Natural killer cell treated with Interleukin-12 subunit alpha and Interleukin-12 subunit beta and Interleukin-15 and Interleukin-18, amount 100 ng/mL, for 72 hours (primary cell): ENCODE measurements at regions not wholly inside any gene's neighbourhood (a gene's known extent, or its start where the extent isn't known, plus 50 kb on each side); places are given as distances from the start of the nearest gene placed in this dataset.

Source experiments
- ATAC-seq, 2 donors: fragments of 150-1000 bp; cut with Tn5 transposase in 1 of 2; sonication (Bioruptor Pico), chemical (Tn5 transposase) in 1 of 2; 2 replicates each; pipeline ENCODE4 v1.10.0; 2021
- DNase-seq: peaks from one replicate; pipeline ENCODE4 v3.0.0; 2022; ENCODE audit warnings: low spot score
- H3K27ac Mint-ChIP-seq, 2 donors: 1 replicate in 1 of 2; 2 replicates in 1 of 2; pipeline ENCODE4 v1.8.0; 2022; ENCODE audit warnings: mixed read lengths in 2 of 2, mild to moderate bottlenecking in 1 of 2, moderate library complexity in 1 of 2
- H3K27me3 Mint-ChIP-seq, 2 donors: 1 replicate in 1 of 2; 2 replicates in 1 of 2; pipeline ENCODE4 v1.8.0; 2022; ENCODE audit warnings: mixed read lengths in 2 of 2
- H3K36me3 Mint-ChIP-seq: one replicate; pipeline ENCODE4 v1.8.0; 2022; ENCODE audit warnings: mixed read lengths
- H3K4me1 Mint-ChIP-seq, 2 donors: 1 replicate in 1 of 2; 2 replicates in 1 of 2; pipeline ENCODE4 v1.8.0; 2022; ENCODE audit warnings: low read depth in 2 of 2, mixed read lengths in 2 of 2, mild to moderate bottlenecking in 1 of 2
- H3K4me3 Mint-ChIP-seq: one replicate; pipeline ENCODE4 v1.8.0; 2022; ENCODE audit warnings: mixed read lengths
- H3K9me3 Mint-ChIP-seq: 2 replicates; pipeline ENCODE4 v1.8.0; 2022; ENCODE audit warnings: mixed read lengths

DNA sequence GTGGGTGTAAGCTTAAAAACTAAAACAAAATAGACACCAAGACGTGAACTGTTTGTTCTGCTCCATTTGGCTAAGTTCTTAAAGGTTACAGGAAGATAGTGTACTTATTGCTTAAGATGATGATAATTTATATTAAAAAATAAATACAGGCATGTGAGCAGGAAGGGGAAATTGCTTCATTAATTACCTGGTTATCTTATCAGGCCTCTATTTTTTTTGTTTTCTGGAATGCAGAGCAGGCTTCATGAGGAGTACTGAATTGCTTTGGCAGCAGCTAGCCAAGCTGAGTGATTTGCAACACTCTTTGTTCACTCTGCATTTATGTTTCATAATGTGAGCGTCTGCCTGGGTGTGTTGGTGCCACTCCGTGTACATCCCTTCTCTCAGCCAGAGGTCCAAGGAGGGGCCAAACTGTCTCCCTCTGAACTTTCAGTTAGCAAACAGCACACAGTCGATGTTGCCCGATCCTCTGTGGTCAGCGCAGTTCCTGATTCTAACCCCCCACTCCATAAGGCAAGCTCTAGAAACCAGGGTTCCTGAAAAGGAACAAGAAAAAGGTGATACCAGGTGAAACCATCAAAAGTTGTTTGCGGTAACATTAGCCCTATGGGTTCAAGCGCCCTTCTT is 348.2 kb downstream of the SPRY1 start:
- H3K36me3 Mint-ChIP-seq, result no peaks in the 10 kb centered on the region
- H3K27me3 Mint-ChIP-seq, result peaks cover 0 to 11% of the 10 kb centered on the region in 2 donors
- H3K9me3 Mint-ChIP-seq, result no peaks in the 10 kb centered on the region
- no peak overlapping the region for H3K4me3 Mint-ChIP-seq
- no peak for DNase-seq
- H3K4me1 Mint-ChIP-seq, result peaks cover 0 to 6% of the 10 kb centered on the region in 2 donors
- no peak overlapping the region for H3K27ac Mint-ChIP-seq
- no peak for ATAC-seq

- no peaks in the 10 kb centered on the region for H3K36me3 Mint-ChIP-seq
- peaks cover 0 to 8% of the 10 kb centered on the region in 2 donors for H3K27me3 Mint-ChIP-seq
- DNase-seq, result no peak
- no peak for ATAC-seq
- H3K9me3 Mint-ChIP-seq, result no peaks in the 10 kb centered on the region
- no peak overlapping the region for H3K4me3 Mint-ChIP-seq
- H3K4me1 Mint-ChIP-seq, result peaks cover 0 to 9% of the 10 kb centered on the region in 2 donors
- no peak overlapping the region for H3K27ac Mint-ChIP-seq
Observed at GRCh38 chr4:123747016-123747415, 350.4 kb downstream of the SPRY1 start.

DNA sequence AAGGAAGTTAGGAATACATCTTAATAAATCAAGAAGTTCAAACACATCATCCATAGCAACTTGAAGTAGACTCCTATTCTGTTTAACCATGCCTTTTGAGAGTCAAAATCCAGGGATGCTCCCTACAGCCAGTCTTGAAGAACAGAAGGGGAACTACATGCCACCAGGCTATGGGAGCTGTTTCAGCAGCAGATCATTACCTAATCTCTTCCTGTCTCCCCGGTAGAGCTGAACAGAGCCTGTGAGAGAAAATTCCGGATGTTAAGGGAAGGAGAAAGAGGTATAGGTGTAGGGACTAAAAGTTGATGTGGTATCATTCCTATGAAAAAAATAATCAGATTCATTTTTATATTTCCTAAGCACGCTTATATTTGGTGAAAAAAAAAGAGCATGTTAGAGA is 352.2 kb downstream of the SPRY1 start:
- no peaks in the 10 kb centered on the region for H3K9me3 Mint-ChIP-seq
- ATAC-seq, result no peak
- H3K4me3 Mint-ChIP-seq, result no peak overlapping the region
- no peak overlapping the region for H3K27ac Mint-ChIP-seq
- H3K27me3 Mint-ChIP-seq, result peaks cover 0 to 8% of the 10 kb centered on the region in 2 donors
- no peaks in the 10 kb centered on the region for H3K36me3 Mint-ChIP-seq
- peaks cover 0 to 9% of the 10 kb centered on the region in 2 donors for H3K4me1 Mint-ChIP-seq
- DNase-seq, result no peak

DNA sequence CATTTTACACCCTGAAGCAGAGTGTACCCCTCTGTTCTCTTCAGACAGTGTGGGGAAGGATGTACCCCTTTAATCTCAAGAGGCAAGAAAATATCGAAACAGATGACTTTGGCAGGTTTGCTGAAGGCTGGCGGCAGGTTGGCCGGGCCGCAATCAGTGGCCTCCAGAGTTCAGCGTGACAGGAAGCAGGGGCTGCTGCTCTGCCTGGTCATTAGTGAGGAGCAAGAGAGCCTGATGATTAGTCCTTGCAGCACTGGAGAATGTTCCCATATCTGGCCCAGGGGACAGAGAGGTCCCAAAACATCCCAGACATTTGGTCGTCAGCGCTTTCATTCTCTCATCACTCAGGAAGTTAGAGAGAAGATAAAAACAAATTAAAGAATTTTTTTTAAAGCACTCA is 352.8 kb downstream of the SPRY1 start:
- Mint-ChIP-seq H3K4me1 (peaks cover 0 to 9% of the 10 kb centered on the region in 2 donors), H3K9me3 (no peaks in the 10 kb centered on the region), H3K4me3 (no peak overlapping the region), H3K36me3 (no peaks in the 10 kb centered on the region), H3K27me3 (peaks cover 3 to 9% of the 10 kb centered on the region in 2 donors), H3K27ac (no peak overlapping the region)
- ATAC-seq, result no peak
- no peak for DNase-seq

GRCh38 chr4:123750044-123750443 is 353.4 kb downstream of the SPRY1 start:
- ATAC-seq (no peak), DNase-seq (no peak)
- H3K36me3 Mint-ChIP-seq, result no peaks in the 10 kb centered on the region
- no peak overlapping the region for H3K4me3 Mint-ChIP-seq
- no peaks in the 10 kb centered on the region for H3K9me3 Mint-ChIP-seq
- peaks cover 9 to 13% of the 10 kb centered on the region in 2 donors for H3K27me3 Mint-ChIP-seq
- H3K4me1 Mint-ChIP-seq, result peaks cover 0 to 9% of the 10 kb centered on the region in 2 donors
- no peak overlapping the region for H3K27ac Mint-ChIP-seq

DNA sequence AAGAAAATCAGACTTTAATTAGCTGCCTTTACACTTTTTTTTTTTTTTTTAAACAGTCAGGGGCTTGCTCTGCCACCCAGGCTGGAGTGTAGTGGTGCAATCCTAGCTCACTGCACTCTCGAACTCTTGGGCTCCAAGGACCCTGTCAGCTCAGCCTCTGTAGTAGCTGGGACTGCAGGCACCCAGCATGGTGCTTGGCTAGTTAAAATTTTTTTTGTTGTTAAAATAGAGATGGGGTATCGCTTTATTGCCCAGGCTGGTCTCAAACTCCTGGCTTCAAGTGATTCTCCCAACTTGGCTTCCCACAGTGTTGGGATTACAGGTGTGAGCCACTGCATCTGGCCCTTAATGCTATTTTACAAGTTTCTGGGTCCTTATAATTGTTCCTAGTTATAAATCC is 359.1 kb downstream of the SPRY1 start:
- H3K4me1 Mint-ChIP-seq, result peaks cover 0 to 2% of the 10 kb centered on the region in 2 donors

DNA sequence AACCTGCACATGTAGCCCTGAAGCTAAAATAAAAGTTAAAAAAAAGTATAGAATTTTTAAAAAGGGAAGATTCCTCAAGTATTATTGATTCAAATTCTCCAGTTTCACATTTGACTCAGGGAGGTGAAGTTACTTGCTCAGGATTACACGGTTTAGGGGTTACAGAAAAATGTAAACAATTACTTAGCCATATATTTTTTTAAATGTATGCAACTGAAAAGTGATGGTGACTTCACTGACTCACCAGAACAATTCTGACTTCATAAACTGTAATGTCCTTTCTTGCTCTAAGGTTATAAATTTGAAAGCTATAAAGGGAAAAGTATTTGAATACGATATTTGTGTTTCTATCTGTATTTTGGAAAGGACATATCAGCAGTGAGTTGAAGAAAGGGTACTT is 371.2 kb downstream of the SPRY1 start:
- no peak for ATAC-seq
- peaks cover 2 to 24% of the 10 kb centered on the region in 2 donors for H3K27me3 Mint-ChIP-seq
- H3K4me1 Mint-ChIP-seq, result peaks cover 0 to under 1% of the 10 kb centered on the region in 2 donors
- DNase-seq, result no peak
- H3K9me3 Mint-ChIP-seq, result no peaks in the 10 kb centered on the region
- no peaks in the 10 kb centered on the region for H3K36me3 Mint-ChIP-seq
- H3K4me3 Mint-ChIP-seq, result no peak overlapping the region
- no peak overlapping the region for H3K27ac Mint-ChIP-seq

More for the DNA sequence above, 359.1 kb downstream of the SPRY1 start:
- H3K4me3 Mint-ChIP-seq, result no peak overlapping the region
- no peak overlapping the region for H3K27ac Mint-ChIP-seq
- no peak for DNase-seq
- no peaks in the 10 kb centered on the region for H3K9me3 Mint-ChIP-seq
- no peaks in the 10 kb centered on the region for H3K36me3 Mint-ChIP-seq
- no peak for ATAC-seq
- peaks cover 8 to 26% of the 10 kb centered on the region in 2 donors for H3K27me3 Mint-ChIP-seq

GRCh38 chr4:123770884-123771283 is 374.3 kb downstream of the SPRY1 start:
- peaks cover 0 to 2% of the 10 kb centered on the region in 2 donors for H3K4me1 Mint-ChIP-seq

DNA sequence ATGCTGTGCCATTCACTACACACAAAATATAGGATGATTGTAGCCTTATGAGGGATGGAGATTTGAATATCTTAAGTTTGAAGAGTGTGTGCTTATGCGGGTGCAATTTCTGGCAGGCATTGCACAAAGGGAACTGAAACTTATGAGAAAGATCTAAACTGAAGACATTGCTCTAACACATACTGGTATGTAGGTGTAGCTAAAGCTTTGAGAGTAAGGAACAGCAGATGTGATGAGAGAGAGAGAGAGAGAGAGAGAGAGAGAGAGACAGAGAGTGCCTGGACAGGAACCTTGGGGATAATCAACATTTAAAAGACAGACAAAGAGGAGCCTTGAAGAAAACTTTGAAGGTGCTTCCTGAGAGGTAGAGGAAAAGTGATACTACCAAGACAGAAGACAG is 379.7 kb downstream of the SPRY1 start:
- Mint-ChIP-seq H3K27me3 (peaks cover 6 to 24% of the 10 kb centered on the region in 2 donors), H3K27ac (no peak overlapping the region), H3K4me1 (peaks cover 0 to 2% of the 10 kb centered on the region in 2 donors), H3K9me3 (no peaks in the 10 kb centered on the region), H3K4me3 (no peak overlapping the region), H3K36me3 (no peaks in the 10 kb centered on the region)
- DNase-seq, result no peak
- no peak for ATAC-seq

More at GRCh38 chr4:123770884-123771283, 374.3 kb downstream of the SPRY1 start:
- Mint-ChIP-seq H3K27me3 (peaks cover 4 to 20% of the 10 kb centered on the region in 2 donors), H3K36me3 (no peaks in the 10 kb centered on the region), H3K9me3 (no peaks in the 10 kb centered on the region), H3K27ac (no peak overlapping the region), H3K4me3 (no peak overlapping the region)
- DNase-seq, result no peak
- no peak for ATAC-seq

- Mint-ChIP-seq H3K9me3 (no peaks in the 10 kb centered on the region), H3K27me3 (peaks cover 6 to 15% of the 10 kb centered on the region in 2 donors), H3K4me1 (peaks cover 0 to 2% of the 10 kb centered on the region in 2 donors), H3K36me3 (no peaks in the 10 kb centered on the region), H3K4me3 (no peak overlapping the region), H3K27ac (no peak overlapping the region)
- ATAC-seq, result no peak
- no peak for DNase-seq
Observed at GRCh38 chr4:123777373-123777772, 380.8 kb downstream of the SPRY1 start.

- DNase-seq, result no peak
- no peaks in the 10 kb centered on the region for H3K9me3 Mint-ChIP-seq
- no peaks in the 10 kb centered on the region for H3K36me3 Mint-ChIP-seq
- no peak overlapping the region for H3K27ac Mint-ChIP-seq
- H3K4me1 Mint-ChIP-seq, result no peaks in the 10 kb centered on the region
- no peak overlapping the region for H3K4me3 Mint-ChIP-seq
- no peak for ATAC-seq
- peaks cover 0 to 2% of the 10 kb centered on the region in 2 donors for H3K27me3 Mint-ChIP-seq
Observed at GRCh38 chr4:123783151-123783790, 386.7 kb downstream of the SPRY1 start.

DNA sequence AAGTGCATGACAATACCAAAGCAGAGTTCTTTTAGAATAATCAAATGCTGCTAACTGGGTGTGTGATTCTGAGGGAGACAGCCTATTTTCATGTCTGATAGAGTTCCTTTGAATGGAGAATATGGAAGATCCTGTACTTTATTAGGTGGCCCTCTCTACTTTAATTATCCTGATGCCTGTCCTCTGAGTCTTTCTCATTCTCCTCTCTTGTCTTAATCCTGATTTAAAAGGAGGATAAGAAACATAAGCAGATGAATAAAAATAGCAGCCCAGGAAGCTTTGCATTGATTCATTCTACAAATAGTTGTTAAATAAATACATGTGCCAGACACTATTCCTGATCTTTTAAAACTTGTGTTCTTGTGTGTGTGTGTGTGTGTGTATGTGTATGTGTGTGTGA is 387.3 kb downstream of the SPRY1 start:
- DNase-seq (no peak), ATAC-seq (no peak)
- Mint-ChIP-seq H3K27ac (no peak overlapping the region), H3K36me3 (no peaks in the 10 kb centered on the region), H3K4me3 (no peak overlapping the region), H3K9me3 (no peaks in the 10 kb centered on the region), H3K27me3 (peaks cover 0 to 2% of the 10 kb centered on the region in 2 donors), H3K4me1 (no peaks in the 10 kb centered on the region)

- Mint-ChIP-seq H3K4me1 (no peaks in the 10 kb centered on the region), H3K27ac (no peak overlapping the region), H3K4me3 (no peak overlapping the region), H3K9me3 (no peaks in the 10 kb centered on the region), H3K36me3 (no peaks in the 10 kb centered on the region), H3K27me3 (peaks cover 0 to 2% of the 10 kb centered on the region in 2 donors)
- ATAC-seq (no peak), DNase-seq (no peak)
Observed at GRCh38 chr4:123784626-123785025, 388.0 kb downstream of the SPRY1 start.

DNA sequence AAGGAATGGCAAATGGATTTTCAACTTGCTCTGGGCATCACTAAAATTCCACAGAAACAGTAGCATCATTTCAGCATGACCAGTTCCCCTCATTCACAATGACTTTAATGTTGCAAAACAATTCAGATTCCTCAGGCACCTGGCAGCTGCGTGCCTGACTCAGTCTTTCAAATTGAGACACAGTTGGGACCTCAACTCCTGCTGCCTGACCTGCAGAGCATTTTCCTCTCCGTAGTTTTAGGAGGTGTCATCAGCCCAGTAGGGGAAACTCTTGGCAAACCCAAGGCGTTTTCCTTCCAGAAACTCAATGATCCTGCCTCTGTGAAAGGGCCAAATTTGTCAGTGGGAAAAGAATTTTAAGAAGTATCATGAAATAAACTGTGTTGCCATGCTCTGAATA is 388.9 kb downstream of the SPRY1 start:
- no peak for DNase-seq
- Mint-ChIP-seq H3K36me3 (no peaks in the 10 kb centered on the region), H3K4me3 (no peak overlapping the region), H3K9me3 (no peaks in the 10 kb centered on the region), H3K27me3 (peaks cover 0 to 2% of the 10 kb centered on the region in 2 donors), H3K4me1 (no peaks in the 10 kb centered on the region), H3K27ac (no peak overlapping the region)
- ATAC-seq, result no peak
